MCF 10A (cell line): ENCODE measurements at regions not wholly inside any gene's neighbourhood (a gene's known extent, or its start where the extent isn't known, plus 50 kb on each side); places are given as distances from the start of the nearest gene placed in this dataset.

Experiments used
- BruUV-seq: library from RNA; stranded (reverse); fragments of 400-500 nt; replicated peaks from 2 replicates; lab custom pipeline; 2021; lab: Mats Ljungman, UMichigan
- CTCF ChIA-PET: fragments of 300-600 bp; sonication (Branson Sonifier 250); formaldehyde crosslinking; extraction: SDS; loops from one replicate; lab custom pipeline; 2021; ENCODE audit warnings: antibody characterized with exemption, inconsistent platforms; lab: Yijun Ruan, JAX
- POLR2A ChIA-PET: fragments of 300-600, 350-650 bp; sonication (Branson Sonifier 250); formaldehyde crosslinking; extraction: SDS; loops from one replicate; lab custom pipeline; 2020; ENCODE audit warnings: antibody characterized with exemption, inconsistent platforms; lab: Yijun Ruan, JAX
- DNase-seq: peaks from one replicate; pipeline ENCODE4 v3.0.0-alpha.2; 2018; ENCODE audit not compliant: unreplicated experiment
- H3K27ac Mint-ChIP-seq: one replicate; pipeline ENCODE4 v1.8.0; 2022; ENCODE audit warnings: mild to moderate bottlenecking, low read depth, mixed read lengths; ENCODE audit not compliant: unreplicated experiment
- H3K27me3 Mint-ChIP-seq: one replicate; pipeline ENCODE4 v1.8.0; 2022; ENCODE audit warnings: mixed read lengths; ENCODE audit not compliant: insufficient read depth, unreplicated experiment
- H3K36me3 Mint-ChIP-seq: one replicate; pipeline ENCODE4 v1.8.0; 2022; ENCODE audit warnings: mild to moderate bottlenecking, moderate library complexity, mixed read lengths; ENCODE audit not compliant: insufficient read depth, unreplicated experiment
- H3K4me1 Mint-ChIP-seq: one replicate; pipeline ENCODE4 v1.8.0; 2022; ENCODE audit warnings: mixed read lengths; ENCODE audit not compliant: insufficient read depth, unreplicated experiment
- H3K4me3 Mint-ChIP-seq: one replicate; pipeline ENCODE4 v1.8.0; 2022; ENCODE audit warnings: mild to moderate bottlenecking, moderate library complexity, mixed read lengths; ENCODE audit not compliant: unreplicated experiment
- H3K9me3 Mint-ChIP-seq: one replicate; pipeline ENCODE4 v1.8.0; 2022; ENCODE audit warnings: mixed read lengths; ENCODE audit not compliant: unreplicated experiment
- intact Hi-C: fragments of 100-400 bp; cut with micrococcal nuclease; formaldehyde crosslinking; loops from 2 replicates; pipeline ENCODE4 v1.14.1; 2022
- TF ChIP-seq, protein P1 (sequence below): fragments of 200-600 bp; IDR thresholded peaks from one replicate; pipeline ENCODE4 v1.8.0; 2022; ENCODE audit warnings: antibody characterized with exemption, mild to moderate bottlenecking; ENCODE audit not compliant: unreplicated experiment

DNA sequence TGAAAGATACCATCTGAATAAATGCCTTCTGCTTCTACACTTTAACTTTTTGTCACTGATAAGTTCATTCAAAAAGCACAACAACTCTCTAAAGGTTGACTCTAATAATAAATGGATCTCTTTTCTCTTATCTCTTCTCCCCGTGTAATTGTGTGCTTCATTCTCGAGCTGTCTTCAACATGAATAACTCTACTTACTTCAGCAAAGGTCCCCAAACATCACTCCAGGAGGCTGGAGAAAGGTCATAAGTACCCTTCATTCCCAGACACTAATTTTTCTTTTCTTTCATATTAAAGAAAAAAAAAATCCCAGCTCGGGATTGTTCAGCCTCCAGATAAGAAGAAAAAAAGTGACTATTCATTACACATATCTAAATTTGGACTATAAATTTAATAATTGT is 222.2 kb downstream of the FOXO1 start:
- no peak for DNase-seq
- H3K4me3 Mint-ChIP-seq = no peak overlapping the region
- intact Hi-C loops = no loop called here
- BruUV-seq = no TSS peak
- H3K9me3 Mint-ChIP-seq = peaks cover 19% of the 10 kb centered on the region
- POLR2A ChIA-PET = interaction anchor here (0.6 to 1.6 kb wide), 2 partner anchors 9 to 88 kb away, joined by 3 to 6 read pairs; no protein-coding TSS in a partner anchor
- peaks cover 28% of the 10 kb centered on the region for H3K4me1 Mint-ChIP-seq
- no peak overlapping the region for H3K27ac Mint-ChIP-seq
- H3K27me3 Mint-ChIP-seq = no peaks in the 10 kb centered on the region
- TF ChIP-seq, protein P1, sequence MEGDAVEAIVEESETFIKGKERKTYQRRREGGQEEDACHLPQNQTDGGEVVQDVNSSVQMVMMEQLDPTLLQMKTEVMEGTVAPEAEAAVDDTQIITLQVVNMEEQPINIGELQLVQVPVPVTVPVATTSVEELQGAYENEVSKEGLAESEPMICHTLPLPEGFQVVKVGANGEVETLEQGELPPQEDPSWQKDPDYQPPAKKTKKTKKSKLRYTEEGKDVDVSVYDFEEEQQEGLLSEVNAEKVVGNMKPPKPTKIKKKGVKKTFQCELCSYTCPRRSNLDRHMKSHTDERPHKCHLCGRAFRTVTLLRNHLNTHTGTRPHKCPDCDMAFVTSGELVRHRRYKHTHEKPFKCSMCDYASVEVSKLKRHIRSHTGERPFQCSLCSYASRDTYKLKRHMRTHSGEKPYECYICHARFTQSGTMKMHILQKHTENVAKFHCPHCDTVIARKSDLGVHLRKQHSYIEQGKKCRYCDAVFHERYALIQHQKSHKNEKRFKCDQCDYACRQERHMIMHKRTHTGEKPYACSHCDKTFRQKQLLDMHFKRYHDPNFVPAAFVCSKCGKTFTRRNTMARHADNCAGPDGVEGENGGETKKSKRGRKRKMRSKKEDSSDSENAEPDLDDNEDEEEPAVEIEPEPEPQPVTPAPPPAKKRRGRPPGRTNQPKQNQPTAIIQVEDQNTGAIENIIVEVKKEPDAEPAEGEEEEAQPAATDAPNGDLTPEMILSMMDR = no peak
- CTCF ChIA-PET = interaction anchor here (0.6 to 0.7 kb wide), 2 partner anchors 97 to 660 kb away, joined by 4 to 6 read pairs; no protein-coding TSS in a partner anchor
- peaks cover 6% of the 10 kb centered on the region for H3K36me3 Mint-ChIP-seq

DNA sequence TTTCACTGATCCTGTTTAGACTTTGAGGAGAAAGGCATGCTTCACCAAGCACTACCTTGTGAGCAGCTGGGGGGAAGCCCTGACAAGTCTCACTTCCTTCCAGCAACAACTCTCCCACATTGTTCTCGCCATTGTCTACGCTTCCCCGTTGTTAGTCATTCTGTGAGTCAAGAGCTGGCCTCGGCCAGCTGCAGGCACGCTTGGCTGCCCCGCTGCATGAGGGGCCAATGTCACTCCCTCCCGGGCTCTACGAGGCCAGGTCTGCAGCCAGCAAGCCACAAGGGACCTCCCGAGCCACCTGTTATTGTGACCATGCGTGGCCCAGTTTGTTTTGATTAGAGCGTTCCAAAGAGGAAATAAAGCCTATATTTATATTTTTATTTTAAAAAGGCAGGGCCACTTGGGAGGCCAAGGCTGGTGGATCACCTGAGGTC is 220.9 kb downstream of the FOXO1 start:
- no TSS peak for BruUV-seq
- ChIA-PET POLR2A (no interaction called here), CTCF (no interaction called here)
- DNase-seq = peak; percentile 95
- TF ChIP-seq, protein P1 = no peak
- Mint-ChIP-seq H3K4me1 (peaks cover 21% of the 10 kb centered on the region), H3K27ac (no peak overlapping the region), H3K36me3 (peaks cover 12% of the 10 kb centered on the region), H3K4me3 (peak overlapping the region; percentile 5), H3K27me3 (no peaks in the 10 kb centered on the region), H3K9me3 (peaks cover 24% of the 10 kb centered on the region)
- intact Hi-C loops = no loop called here

DNA sequence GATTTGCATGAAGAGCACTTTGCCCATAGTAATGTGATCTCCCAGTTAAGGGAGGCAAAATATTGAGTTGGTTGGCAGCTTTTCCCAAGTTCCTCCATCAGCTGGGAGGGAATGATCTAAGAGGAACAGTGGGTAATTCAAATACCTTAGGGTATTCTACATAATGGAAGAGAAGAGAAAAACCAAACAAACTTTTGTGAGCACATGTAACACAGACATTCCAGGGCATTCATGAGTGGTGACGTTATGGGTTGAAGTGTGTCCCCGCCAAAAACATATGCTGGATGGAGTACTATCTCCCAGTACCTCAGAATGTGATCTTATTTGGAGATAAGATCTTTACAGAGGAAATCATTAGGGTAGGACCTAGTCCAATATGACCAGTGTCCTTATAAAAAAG is 220.1 kb downstream of the FOXO1 start:
- H3K27me3 Mint-ChIP-seq = no peaks in the 10 kb centered on the region
- no TSS peak for BruUV-seq
- H3K4me1 Mint-ChIP-seq = peaks cover 13% of the 10 kb centered on the region
- TF ChIP-seq, protein P1 = no peak
- H3K4me3 Mint-ChIP-seq = no peak overlapping the region
- DNase-seq = no peak
- ChIA-PET POLR2A (no interaction called here), CTCF (interaction anchor here (0.6 kb wide), 1 partner anchor 237 kb away, joined by 5 read pairs; no protein-coding TSS in a partner anchor)
- no peak overlapping the region for H3K27ac Mint-ChIP-seq
- peaks cover 24% of the 10 kb centered on the region for H3K9me3 Mint-ChIP-seq
- intact Hi-C loops = no loop called here
- peaks cover 12% of the 10 kb centered on the region for H3K36me3 Mint-ChIP-seq

DNA sequence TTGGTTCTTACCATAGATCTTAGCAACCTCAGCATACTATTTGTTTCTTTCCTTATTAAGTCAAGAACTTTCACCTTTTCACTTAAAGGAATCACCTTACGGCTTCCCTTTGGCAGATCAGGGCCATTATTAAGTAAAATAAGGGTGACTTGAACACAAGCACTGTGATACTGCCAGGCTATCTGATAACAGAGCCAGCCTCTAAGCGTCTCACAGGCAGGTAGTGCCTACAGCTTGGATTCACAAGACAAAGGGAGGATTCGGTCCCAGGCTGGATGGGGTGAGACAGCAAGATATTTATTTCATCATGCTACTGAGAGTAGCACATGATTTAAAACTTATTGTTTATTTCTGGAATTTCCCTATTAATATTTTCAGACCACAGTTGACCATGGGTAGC is 218.6 kb downstream of the FOXO1 start:
- TF ChIP-seq, protein P1 = no peak
- Mint-ChIP-seq H3K9me3 (peaks cover 24% of the 10 kb centered on the region), H3K4me3 (no peak overlapping the region), H3K27ac (no peak overlapping the region), H3K27me3 (no peaks in the 10 kb centered on the region), H3K4me1 (peaks cover 19% of the 10 kb centered on the region), H3K36me3 (peaks cover 12% of the 10 kb centered on the region)
- no TSS peak for BruUV-seq
- no peak for DNase-seq
- ChIA-PET POLR2A (interaction anchor here (0.6 kb wide), 1 partner anchor 329 kb away, joined by 3 read pairs; no protein-coding TSS in a partner anchor), CTCF (no interaction called here)
- intact Hi-C loops = no loop called here
